Hepatocyte (in vitro differentiated cells): ENCODE measurements at regions not wholly inside any gene's neighbourhood (a gene's known extent, or its start where the extent isn't known, plus 50 kb on each side); places are given as distances from the start of the nearest gene placed in this dataset.
"Not testable (repeated sequence)": the region's sequence is repeated elsewhere in the genome, so short reads cannot be mapped to it uniquely, and the experiment has no call there.

Source experiments
- EZH2 ChIP-seq: fragments of 200-600 bp; sonication (generic); IDR thresholded peaks from 2 replicates; pipeline ENCODE4 v1.6.1; 2016; ENCODE audit warnings: antibody characterized with exemption, mild to moderate bottlenecking, borderline replicate concordance
- EZH2phosphoT487 ChIP-seq: fragments of 200-600 bp; sonication (generic); IDR thresholded peaks from one replicate; pipeline ENCODE4 v1.6.1; 2018; ENCODE audit warnings: antibody characterized with exemption, mild to moderate bottlenecking, low read depth, moderate library complexity; ENCODE audit not compliant: unreplicated experiment, severe bottlenecking
- TF ChIP-seq, protein P1 (sequence below): fragments of 200-600 bp; sonication (generic); IDR thresholded peaks from 2 replicates; pipeline ENCODE4 v1.5.1; 2016; ENCODE audit warnings: antibody characterized with exemption, mild to moderate bottlenecking; ENCODE audit not compliant: poor library complexity

DNA sequence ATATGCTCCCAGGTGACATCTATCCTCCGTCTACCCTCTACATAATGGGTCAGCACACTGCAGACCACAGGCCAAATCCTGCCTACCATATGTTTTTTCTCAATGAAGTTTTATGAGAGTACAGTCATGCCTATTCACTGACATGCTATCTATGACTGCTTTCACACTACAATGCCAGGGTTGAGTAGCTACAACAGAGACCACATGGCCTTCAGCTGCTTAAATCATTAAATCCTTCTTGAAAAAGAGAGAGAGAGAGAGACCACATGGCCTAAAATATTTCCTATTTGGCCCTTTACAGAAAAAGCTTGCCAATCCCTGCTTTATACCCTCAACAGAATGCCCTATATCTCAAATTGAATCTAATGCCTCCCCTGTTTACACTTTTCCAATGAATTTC is 119.8 kb upstream of the CCDC180 start:
- TF ChIP-seq EZH2, EZH2phosphoT487: not testable (repeated sequence)
- TF ChIP-seq, protein P1, sequence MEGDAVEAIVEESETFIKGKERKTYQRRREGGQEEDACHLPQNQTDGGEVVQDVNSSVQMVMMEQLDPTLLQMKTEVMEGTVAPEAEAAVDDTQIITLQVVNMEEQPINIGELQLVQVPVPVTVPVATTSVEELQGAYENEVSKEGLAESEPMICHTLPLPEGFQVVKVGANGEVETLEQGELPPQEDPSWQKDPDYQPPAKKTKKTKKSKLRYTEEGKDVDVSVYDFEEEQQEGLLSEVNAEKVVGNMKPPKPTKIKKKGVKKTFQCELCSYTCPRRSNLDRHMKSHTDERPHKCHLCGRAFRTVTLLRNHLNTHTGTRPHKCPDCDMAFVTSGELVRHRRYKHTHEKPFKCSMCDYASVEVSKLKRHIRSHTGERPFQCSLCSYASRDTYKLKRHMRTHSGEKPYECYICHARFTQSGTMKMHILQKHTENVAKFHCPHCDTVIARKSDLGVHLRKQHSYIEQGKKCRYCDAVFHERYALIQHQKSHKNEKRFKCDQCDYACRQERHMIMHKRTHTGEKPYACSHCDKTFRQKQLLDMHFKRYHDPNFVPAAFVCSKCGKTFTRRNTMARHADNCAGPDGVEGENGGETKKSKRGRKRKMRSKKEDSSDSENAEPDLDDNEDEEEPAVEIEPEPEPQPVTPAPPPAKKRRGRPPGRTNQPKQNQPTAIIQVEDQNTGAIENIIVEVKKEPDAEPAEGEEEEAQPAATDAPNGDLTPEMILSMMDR = not testable (repeated sequence)
